NCI-H510A (cell line): ENCODE measurements at regions not wholly inside any gene's neighbourhood (a gene's known extent, or its start where the extent isn't known, plus 50 kb on each side); places are given as distances from the start of the nearest gene placed in this dataset.

Source experiments
- DNase-seq: peaks from one replicate; lab custom pipeline; 2025; lab: John Stamatoyannopoulos, UW

DNA sequence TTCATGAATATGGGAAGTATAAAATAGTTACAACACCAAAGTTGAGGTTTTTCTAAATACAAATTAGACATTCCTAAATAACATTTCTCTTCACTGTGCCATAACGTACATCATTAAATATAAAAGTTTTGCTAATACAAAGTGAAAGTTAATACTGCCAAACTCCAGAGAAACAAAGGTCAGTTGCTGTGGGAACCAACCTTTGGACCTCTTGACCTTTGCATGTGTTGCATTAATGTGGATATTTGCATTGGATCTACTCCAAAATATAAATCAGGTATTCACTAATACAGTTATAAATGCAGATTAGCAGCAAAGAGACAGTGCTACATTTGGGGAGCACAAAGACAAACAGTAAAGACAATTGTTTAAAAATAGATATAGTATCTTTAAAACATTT, 366.0 kb upstream of the USP15 start:
- no peak for DNase-seq

DNA sequence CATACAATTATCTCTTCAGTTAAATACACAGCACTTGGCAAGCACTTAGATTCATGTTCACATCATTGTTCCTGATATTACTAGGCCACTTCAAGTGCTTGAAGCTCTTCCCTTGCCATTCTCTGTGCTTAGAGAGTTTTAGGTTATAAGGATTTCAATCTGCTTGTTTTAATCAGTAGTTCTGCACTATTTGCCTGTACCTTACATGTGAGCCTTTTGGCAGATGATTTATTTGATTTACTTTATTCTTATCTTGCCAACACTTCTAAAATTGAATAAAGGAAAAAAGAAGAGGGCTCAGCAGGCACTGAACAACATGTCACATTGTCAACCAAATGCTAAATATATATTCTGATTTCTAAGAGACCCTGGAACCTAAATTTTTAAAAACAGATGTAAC, 363.8 kb upstream of the USP15 start:
- no peak for DNase-seq

DNA sequence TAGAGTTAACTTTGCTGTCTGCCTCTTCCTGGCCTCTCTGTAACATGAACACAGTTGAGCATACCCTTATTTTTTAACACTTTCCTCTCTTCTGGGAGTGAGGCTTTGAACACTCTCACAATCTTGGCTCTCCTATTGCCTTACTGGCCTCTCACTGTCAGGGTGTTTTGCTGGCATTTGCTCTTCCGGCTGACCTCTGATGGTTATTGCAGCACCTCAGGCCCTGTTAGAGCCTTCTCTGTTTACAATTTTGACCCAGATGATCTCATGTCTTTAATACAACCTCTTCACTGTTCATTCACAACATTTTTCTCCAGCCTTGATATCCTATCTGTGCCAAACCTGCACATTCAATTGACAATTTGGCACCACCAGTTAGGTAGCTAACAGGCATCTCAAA, 357.8 kb upstream of the USP15 start:
- DNase-seq: no peak

DNA sequence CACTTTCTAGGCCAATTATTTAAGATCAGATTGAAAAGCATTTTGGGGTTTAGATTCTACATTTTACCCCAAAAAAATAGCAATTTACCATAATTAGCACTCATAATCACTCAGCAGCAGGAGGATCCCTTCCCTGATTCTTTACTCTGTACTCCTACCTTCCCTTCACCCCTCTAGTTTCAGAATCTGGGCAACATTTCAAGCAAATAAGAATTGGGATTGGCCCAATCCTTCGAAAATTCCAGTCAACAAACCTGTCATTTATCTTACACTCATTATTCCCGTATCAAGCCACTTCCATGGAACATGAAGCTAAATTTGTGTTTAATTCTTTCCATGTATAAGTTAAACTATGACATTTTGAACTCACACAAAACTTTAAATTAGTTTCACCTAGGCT, 349.1 kb upstream of the USP15 start:
- DNase-seq: no peak

DNA sequence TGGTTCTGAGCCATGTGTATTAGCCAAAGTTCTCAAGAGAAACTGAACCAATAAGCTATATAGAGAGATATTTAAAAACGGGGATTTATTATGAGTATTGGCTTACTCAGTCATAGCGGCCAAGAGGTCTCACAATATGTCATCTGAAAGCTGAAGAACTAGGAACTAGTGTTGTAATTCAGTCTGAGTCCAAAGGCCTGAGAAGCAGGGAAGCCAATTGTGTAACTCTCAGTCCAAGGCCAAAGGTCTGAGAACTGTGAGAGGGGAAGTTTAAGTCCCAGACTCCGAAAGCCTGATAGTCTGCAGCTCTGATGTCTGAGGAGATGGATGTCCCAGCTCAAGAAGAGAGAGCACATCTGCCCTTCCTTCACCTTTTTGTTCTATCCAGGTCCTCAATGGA, 344.8 kb upstream of the USP15 start:
- DNase-seq: no peak

DNA sequence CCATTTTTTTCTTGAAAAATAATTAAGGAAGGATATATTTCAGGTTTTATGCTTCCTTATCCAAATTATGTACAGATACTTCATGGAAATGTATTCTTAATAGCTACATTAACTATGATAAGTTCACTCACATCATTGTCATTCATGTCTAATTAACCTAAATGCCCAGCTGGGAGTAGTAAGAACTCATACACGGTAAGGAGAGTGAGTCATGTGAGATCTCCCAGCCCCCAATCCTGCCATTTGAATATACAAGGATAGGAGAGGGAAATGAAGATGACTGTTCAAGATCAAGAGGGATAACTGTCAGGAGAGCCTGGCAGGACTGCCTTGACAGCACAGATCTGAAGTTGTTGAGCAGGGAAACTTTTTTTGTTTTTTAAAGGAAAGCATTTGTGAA, 343.4 kb upstream of the USP15 start:
- no peak for DNase-seq

DNA sequence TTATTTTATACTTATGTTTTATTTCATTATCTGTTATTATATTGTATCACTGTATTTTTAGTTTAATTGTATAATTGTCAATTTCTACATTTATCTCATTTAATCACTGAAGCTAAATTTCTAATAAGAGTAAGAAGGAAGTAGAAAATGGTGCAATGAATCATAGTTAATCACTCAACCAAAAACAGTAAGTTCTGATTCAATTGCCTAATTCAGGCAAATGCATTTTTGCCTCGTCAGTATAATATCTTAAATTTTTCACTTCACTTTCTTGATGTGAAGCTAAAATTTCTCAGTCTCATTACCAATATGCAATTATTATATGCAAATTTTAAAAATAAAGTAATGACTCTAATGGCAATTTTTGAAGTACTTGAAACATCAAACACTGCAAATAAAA, 340.5 kb upstream of the USP15 start:
- no peak for DNase-seq

DNA sequence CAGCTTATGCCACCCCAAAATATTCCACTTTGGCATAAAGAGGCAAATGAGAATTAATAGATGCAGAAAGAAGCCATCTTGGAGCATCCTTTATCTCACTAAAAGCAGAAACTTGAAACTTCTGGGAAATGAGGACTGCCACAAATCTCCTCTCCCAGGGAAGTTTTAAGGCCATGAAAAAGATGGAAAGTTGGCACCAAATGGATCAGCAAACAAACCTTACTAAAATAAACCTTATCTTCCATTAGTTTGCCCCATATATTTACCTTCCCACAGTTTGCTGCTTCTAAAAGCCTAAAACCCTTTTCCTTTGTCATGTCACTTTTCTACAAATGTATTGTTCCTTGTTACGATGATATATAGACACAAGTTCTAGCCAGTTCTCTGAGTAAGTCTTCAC, 340.0 kb upstream of the USP15 start:
- DNase-seq: no peak

DNA sequence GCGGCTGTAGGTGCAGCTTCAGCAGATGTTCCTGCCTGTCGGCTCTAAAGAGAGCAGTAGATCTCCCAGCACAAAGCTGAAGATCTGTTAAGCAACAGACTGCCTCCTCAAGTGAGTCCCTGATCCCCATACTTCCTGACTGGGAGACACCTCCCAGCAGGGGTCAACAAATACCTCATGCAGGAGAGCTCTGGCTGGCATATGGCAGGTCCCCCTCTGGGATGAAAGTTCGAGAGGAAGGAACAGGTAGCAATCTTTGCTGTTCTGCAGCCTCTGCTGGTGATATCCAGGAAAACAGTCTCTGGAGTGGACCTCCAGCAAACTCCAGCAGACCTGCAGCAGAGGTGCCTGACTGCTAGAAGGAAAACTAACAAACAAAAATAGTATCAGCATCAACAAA, 337.1 kb upstream of the USP15 start:
- no peak for DNase-seq

DNA sequence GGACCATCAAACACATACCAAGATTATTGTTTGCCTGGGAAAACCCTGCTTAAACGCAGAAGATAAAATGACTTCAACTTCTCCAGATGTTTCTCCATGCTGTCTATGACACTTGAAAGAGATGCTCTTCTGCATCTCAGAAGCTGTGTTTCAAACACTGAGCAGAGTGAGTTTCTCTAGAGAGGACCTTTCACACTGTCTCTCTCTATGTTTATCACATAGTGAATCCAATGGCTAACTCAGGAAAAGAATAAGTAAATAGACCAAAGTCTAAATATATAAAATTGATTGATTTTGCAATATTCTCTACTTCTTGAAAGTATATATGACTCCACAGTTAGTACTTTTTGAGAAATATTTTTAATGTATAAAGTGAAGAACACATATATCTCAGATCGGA, 325.6 kb upstream of the USP15 start:
- no peak for DNase-seq

DNA sequence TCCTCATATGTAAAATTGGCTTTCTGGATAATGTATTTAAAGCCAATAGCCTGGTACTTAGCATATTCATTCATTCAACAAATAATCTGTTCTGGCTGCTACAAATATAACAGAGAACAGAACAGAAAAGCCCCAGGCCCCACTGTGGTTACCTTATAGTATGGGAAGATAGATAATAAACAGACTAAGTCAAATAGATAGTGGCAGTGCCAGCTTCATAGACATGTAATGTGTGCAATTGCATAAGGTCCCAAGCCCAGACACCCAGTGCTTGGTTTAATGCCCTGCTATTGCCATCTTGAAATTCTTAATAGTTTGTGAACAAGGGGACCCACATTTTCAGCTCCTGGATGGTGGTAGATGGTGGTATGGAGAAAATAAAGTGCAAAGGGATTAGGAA, 320.2 kb upstream of the USP15 start:
- no peak for DNase-seq

DNA sequence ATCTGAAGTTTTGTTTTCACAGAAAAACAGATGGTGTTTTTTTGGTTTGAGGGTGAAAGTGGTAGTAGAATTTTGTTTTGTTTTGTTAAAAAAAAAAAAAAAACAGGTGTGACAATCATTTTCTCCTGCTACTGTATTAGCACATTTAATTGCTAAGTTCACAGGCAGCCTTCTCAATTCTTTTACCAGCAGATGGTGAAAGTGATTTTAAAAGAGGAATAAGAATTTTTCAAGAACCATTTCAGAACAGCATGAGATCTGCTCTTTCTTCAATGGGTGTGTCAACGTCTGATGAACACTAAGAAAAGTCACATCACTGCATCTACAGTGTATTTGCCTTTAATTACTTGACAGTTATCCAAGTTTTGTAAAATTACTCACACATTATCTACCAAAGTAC, 303.7 kb upstream of the USP15 start:
- no peak for DNase-seq

DNA sequence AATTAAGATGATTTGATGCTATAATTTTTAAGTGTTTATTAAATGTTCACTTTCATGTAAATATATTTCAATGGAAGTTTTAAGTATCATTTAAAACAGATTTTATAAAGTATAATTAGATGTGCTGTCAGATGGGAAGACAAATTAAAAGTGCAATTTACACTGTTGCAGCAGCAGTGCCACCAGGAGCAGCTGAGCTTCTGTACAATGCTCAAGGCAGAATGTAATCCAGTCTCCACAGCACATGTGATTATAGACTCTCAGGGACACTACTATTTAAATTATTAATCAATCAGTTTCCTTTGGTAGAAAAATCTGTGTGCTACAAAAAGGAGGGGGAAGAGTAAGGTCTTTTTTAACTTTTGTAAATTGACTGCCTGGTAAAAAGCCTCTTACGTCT, 285.7 kb upstream of the USP15 start:
- no peak for DNase-seq

DNA sequence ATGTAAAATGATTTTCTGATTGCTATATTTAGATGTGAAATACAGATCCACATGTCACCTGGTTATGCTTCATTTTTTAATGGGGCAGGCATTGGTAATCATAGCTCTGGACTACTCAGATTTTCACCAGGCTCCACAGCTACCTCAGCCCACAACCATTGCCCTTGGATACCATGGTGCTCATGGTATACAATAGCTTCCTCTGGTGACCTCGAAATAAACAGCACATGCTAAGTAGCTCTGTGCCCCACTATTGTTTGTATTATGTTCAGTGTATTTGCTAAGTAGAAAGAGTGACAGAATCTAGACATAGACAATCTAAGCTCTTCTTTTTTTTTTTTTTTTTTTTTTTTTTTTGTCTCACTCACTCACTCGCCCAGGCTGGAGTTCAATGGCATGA, 274.4 kb upstream of the USP15 start:
- no peak for DNase-seq

DNA sequence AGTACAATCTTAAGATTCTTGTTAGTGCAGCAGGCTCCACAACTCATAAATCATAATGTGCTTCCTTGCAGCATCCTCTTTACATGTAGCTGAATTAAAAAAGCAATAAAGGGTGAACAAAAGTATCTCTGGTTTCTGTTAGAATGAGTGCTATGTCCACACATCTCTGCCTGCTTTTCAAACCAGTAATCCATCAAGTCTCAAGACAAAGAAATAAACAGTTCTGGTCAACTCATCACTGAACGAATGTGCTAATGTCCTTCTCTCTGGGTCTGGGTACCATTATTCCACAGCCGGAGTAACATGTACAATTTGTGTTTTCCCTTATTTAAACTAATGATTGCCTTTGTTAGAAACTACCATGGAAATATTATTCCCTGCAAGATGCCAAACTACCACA, 273.0 kb upstream of the USP15 start:
- DNase-seq: no peak

DNA sequence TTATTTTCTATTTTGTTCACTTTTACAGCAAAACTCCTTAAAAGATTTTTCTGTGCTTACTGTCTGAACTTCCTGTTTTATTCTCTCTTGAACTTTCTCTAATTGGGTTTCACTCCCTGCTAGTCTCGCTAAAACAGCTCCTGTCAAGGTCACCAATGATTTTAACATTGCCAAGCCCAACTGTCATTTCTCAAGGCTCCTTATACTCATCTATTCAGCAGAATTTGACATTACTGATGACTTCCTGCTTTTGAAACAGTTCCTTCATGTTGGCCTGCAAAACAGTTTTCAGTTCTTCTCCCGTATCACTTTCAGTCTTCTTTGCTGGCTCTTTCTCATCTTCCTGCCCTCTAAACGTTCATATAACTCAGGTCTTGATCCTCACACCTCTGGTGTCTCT, 268.5 kb upstream of the USP15 start:
- DNase-seq: no peak

DNA sequence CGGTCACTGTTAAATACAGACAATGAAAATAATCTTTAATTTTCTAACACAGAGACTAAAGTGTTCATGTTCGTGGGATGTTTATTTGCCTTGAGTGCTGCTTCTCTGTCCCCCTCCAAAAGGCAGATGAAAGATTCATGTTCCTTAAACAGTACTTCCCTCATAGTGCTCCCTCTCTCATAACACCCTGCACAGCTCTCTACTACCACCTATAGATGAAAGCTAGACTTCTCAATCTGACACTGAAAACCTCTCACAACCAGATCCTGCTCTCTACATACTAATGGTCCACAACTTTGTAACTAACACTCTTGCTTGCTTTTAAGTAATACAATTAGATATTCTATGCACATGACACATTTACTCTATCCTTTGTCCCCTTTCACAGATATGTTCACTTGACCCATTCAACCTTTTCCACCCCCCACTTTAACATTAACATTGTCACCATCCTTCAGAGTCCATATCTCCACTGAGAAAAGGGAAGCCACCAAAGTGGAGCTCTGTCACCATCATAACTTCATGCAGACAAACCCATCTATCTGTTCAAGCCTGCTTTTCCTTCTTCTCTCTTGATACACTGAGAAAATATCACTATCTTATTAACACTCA, 266.4 kb upstream of the USP15 start:
- no peak for DNase-seq

DNA sequence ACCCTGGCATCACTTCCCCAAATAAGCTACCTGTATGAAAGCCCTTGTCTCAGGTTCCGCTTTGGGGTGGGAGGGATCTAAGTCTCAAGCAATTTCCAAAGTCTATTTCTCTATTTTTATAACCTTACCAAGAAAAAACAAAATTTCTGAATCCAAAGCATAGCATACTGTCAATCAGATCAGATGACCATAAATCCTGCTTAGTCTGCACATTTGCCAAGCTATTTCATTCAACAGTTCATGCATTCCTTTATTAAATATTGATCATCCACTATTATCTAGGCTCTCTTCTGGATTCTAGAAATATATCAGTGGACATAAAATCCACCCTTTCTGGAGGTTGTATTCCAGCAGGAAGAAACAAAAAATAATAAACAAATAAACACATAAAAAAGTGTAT, 263.5 kb upstream of the USP15 start:
- no peak for DNase-seq

DNA sequence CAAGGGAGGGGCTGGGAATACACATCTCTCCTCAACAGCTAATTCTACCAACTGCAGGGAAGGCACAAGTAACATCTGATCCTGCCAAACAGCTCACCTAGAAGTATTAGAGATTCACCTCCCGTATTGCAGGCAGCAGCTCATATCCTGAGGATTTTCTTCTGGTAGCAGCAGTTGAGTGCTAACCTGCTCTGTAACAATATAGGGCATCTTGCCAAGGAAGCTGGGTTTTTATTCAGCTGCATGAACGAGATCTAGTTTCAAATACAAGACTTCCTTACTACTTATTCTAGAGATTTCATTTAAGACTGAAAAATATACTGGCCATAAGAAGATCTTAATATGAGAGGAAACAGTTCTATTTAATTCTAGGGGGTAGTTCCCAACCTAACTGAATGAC, 261.4 kb upstream of the USP15 start:
- DNase-seq: no peak

DNA sequence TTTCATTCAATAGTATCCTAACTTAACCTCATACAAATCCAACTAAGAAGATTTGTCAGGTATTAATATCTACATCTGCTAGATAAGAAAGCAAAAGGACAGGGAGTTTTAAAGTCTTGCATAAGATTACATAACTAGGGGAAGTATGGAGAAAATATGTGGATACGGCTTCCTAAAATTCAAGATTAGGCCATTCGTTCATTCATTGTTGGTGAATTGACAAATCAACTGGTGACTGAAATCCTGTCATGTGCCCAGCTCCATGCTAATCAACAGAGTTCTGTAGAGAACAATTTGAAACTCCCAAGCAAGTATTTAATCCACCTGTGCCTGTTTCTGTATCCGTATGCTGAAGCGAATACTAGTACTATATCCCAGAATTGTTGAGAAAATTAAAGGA, 260.9 kb upstream of the USP15 start:
- no peak for DNase-seq

DNA sequence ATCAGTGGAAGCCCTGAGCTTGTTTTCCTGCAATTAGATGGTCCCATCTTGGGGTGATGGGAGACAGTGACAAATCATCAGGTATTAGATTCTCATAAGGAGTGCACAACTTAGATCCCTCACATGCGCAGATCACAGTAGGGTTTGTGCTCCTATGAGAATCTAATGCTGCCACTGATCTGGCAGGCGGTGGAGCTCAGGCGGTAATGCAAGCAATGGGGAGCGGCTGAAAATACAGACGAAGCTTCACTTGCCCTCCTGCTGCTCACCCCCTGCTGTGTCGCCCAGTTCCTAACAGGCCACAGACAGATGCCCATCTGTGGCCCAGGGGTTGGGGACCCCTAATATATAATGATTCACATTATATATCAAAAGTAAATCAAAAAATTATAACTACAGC, 258.8 kb upstream of the USP15 start:
- no peak for DNase-seq

DNA sequence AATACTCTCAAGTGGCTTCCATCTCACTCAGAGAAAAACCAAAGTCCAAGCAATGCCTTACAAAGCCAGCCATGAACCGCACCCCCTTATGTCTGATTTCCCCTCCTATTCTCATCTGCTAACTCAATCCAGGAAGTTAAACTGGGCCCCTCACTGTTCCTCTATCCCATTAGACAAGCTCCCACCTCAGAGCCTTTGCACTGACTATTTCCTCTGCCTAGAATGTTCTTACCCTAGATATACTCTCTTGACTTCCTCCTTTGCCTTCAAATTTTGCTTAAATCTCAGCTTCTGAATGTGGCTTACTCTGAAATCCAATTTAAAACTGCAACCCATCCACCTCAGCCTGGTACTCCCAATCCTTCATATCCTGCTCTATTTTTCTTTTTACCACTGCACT, 257.0 kb upstream of the USP15 start:
- DNase-seq: no peak

DNA sequence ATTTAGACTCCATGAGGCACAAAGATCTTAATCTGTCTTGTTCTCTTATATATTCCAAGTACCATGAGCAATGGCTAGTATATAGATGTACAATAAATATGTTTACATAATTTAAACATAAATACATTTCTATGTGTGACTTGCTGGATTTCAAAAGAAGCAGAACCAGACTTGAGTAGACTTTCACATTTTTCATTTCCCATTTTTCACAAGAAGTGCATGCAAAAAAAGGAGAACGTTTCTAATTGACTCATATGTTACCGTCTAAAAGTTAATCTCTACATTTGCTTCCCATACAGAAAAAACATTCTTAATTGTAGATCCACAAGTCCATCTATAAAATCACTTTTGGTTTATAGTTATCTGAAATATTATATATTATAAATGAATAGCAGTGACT, 256.5 kb upstream of the USP15 start:
- no peak for DNase-seq

DNA sequence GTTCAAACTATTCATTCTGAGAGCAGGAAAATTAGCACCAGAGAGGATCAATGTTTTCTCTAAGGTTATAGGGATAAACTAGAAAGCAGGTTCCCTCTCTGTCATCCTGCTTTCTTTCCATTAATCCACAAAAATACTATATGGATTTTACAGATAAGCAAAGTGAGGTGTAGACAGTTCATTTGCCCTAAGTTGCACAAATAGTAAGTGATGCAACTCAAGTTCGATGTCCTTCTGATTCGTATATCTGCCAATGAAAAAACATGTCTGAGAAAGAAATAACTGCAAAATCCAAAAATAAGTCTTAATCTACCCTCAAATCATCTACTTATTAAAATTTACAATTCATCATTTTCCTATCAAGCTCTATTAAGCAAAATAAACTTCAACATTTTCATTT, 254.6 kb upstream of the USP15 start:
- no peak for DNase-seq

DNA sequence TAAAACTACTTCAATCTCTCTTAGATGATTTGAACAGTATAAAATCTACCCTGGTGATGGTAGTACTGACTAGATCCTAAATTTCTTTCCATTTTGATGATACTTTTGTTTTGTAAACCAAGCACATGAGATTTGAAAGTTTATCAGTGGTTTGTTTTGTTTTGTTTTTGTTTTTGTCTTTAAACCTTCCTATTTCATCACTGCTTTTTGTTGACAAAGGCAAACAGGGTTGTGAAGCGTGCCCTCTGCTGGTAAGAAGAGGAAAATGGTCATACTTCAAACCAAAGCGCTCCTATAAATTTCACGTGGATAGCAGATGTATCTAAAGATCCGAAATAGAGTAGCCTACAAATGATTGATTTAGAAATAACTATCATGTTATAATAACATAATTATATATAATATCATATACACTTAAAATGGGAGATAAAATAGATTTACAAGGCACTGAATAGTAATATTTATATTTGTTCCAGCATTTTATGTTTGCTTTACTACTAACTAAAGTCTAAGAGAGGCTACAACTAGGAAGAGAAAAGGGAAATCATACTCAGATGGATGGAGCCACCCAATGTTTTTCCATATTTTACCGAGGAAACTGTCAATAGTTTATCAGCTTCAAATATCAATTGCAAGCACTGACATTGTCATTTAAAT, 254.0 kb upstream of the USP15 start:
- no peak for DNase-seq
